ENCODE measurements at regions not wholly inside any gene's neighbourhood (a gene's known extent, or its start where the extent isn't known, plus 50 kb on each side); places are given as distances from the start of the nearest gene placed in this dataset.

- intact Hi-C loops (cut with micrococcal nuclease; ENCODE audit: unreplicated experiment) (no loop called here), in situ Hi-C loops (cut with MboI) (no loop called here)
- H3K4me3 ChIP-seq = no peak overlapping the region
- H3K4me2 ChIP-seq (ENCODE audit: control insufficient read depth, insufficient read depth) = no peak overlapping the region
- TF ChIP-seq, protein P1, sequence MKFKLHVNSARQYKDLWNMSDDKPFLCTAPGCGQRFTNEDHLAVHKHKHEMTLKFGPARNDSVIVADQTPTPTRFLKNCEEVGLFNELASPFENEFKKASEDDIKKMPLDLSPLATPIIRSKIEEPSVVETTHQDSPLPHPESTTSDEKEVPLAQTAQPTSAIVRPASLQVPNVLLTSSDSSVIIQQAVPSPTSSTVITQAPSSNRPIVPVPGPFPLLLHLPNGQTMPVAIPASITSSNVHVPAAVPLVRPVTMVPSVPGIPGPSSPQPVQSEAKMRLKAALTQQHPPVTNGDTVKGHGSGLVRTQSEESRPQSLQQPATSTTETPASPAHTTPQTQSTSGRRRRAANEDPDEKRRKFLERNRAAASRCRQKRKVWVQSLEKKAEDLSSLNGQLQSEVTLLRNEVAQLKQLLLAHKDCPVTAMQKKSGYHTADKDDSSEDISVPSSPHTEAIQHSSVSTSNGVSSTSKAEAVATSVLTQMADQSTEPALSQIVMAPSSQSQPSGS (IDR thresholded peaks at IDR 0.05; ENCODE audit: low read length) = no peak
- TF ChIP-seq EGR1 (IDR thresholded peaks at IDR 0.05; ENCODE audit: borderline replicate concordance in 1 of 2, low read depth in 2 of 2, low read length in 2 of 2) = no peak
- WGBS (ENCODE audit: insufficient coverage, insufficient replicate concordance, low lambda C conversion rate, missing lambda C conversion rate) = 0% methylated on average over 3 of the region's 3 CpGs
- no peaks in the 10 kb centered on the region for H3K27me3 ChIP-seq (replicated peaks in 1 of 2; ENCODE audit: control insufficient read depth in 2 of 2, insufficient read depth in 2 of 2, low read length in 1 of 2)
- no peaks in the 10 kb centered on the region for H3K79me2 ChIP-seq (ENCODE audit: control insufficient read depth, insufficient read depth, low read length)
- FAIRE-seq (no peak), DNase-seq (ENCODE audit: low read depth, low spot score) (no peak), ATAC-seq (no peak)
- H3K4me1 ChIP-seq (ENCODE audit: control insufficient read depth, insufficient read depth, low read length) = no peaks in the 10 kb centered on the region
- H4K20me1 ChIP-seq (ENCODE audit: control insufficient read depth, insufficient read depth) = no peaks in the 10 kb centered on the region
- H3K9ac ChIP-seq (ENCODE audit: control insufficient read depth, insufficient read depth, low read length) = no peak overlapping the region
- H2AFZ ChIP-seq (ENCODE audit: control insufficient read depth, low read depth, low read length) = no peak overlapping the region
- SMC1A ChIA-PET (ENCODE audit: uncharacterized antibody, unreplicated experiment) = no interaction called here
- H3K27ac ChIP-seq (ENCODE audit: control insufficient read depth, insufficient read depth) = no peak overlapping the region
- RAD21 ChIA-PET (ENCODE audit: unreplicated experiment) = no interaction called here
- no peaks in the 10 kb centered on the region for H3K36me3 ChIP-seq (ENCODE audit: control insufficient read depth in 2 of 2, insufficient read depth in 2 of 2, low read length in 1 of 2)
- no peaks in the 10 kb centered on the region for H3K9me3 ChIP-seq (replicated peaks; ENCODE audit: control insufficient read depth, insufficient read depth, low read length)
- no TSS peak for BruUV-seq (replicated peaks)
- POLR2A ChIA-PET = no interaction called here
- CTCF ChIA-PET = no interaction called here
Observed at GRCh38 chr21:22763442-22763841, 1765.2 kb downstream of the NCAM2 start.

GRCh38 chr21:22764222-22764621, 1766.0 kb downstream of the NCAM2 start:
- Histone ChIP-seq H3K27ac (ENCODE audit: control insufficient read depth, insufficient read depth) (no peak overlapping the region), H2AFZ (ENCODE audit: control insufficient read depth, low read depth, low read length) (no peak overlapping the region), H3K4me3 (no peak overlapping the region), H4K20me1 (ENCODE audit: control insufficient read depth, insufficient read depth) (no peaks in the 10 kb centered on the region), H3K4me1 (ENCODE audit: control insufficient read depth, insufficient read depth, low read length) (no peaks in the 10 kb centered on the region), H3K9ac (ENCODE audit: control insufficient read depth, insufficient read depth, low read length) (no peak overlapping the region), H3K4me2 (ENCODE audit: control insufficient read depth, insufficient read depth) (no peak overlapping the region), H3K36me3 (ENCODE audit: control insufficient read depth in 2 of 2, insufficient read depth in 2 of 2, low read length in 1 of 2) (no peaks in the 10 kb centered on the region), H3K27me3 (replicated peaks in 1 of 2; ENCODE audit: control insufficient read depth in 2 of 2, insufficient read depth in 2 of 2, low read length in 1 of 2) (no peaks in the 10 kb centered on the region), H3K9me3 (replicated peaks; ENCODE audit: control insufficient read depth, insufficient read depth, low read length) (no peaks in the 10 kb centered on the region), H3K79me2 (ENCODE audit: control insufficient read depth, insufficient read depth, low read length) (no peaks in the 10 kb centered on the region)
- no peak for FAIRE-seq
- 20% methylated on average over 3 of the region's 3 CpGs for WGBS (ENCODE audit: insufficient coverage, insufficient replicate concordance, low lambda C conversion rate, missing lambda C conversion rate)
- no peak for ATAC-seq
- POLR2A ChIA-PET = no interaction called here
- DNase-seq (ENCODE audit: low read depth, low spot score) = no peak
- RAD21 ChIA-PET (ENCODE audit: unreplicated experiment) = no interaction called here
- SMC1A ChIA-PET (ENCODE audit: uncharacterized antibody, unreplicated experiment) = no interaction called here
- in situ Hi-C loops (cut with MboI) (no loop called here), intact Hi-C loops (cut with micrococcal nuclease; ENCODE audit: unreplicated experiment) (no loop called here)
- CTCF ChIA-PET = no interaction called here
- no peak for TF ChIP-seq TCF3 (IDR thresholded peaks at IDR 0.05; ENCODE audit: borderline replicate concordance, insufficient read depth, low read depth, low read length)
- TF ChIP-seq HDAC2 (IDR thresholded peaks at IDR 0.05) = no peak
- TF ChIP-seq TBL1XR1 (IDR thresholded peaks at IDR 0.05; ENCODE audit: low read depth, low read length) = no peak
- no TSS peak for BruUV-seq (replicated peaks)
